Hepatocyte (in vitro differentiated cells): ENCODE measurements at regions not wholly inside any gene's neighbourhood (a gene's known extent, or its start where the extent isn't known, plus 50 kb on each side); places are given as distances from the start of the nearest gene placed in this dataset.

Experiments used
- EZH2 ChIP-seq: fragments of 200-600 bp; sonication (generic); IDR thresholded peaks from 2 replicates; pipeline ENCODE4 v1.6.1; 2016; ENCODE audit warnings: antibody characterized with exemption, mild to moderate bottlenecking, borderline replicate concordance
- EZH2phosphoT487 ChIP-seq: fragments of 200-600 bp; sonication (generic); IDR thresholded peaks from one replicate; pipeline ENCODE4 v1.6.1; 2018; ENCODE audit warnings: antibody characterized with exemption, mild to moderate bottlenecking, low read depth, moderate library complexity; ENCODE audit not compliant: unreplicated experiment, severe bottlenecking
- TF ChIP-seq, protein P1 (sequence below): fragments of 200-600 bp; sonication (generic); IDR thresholded peaks from 2 replicates; pipeline ENCODE4 v1.5.1; 2016; ENCODE audit warnings: antibody characterized with exemption, mild to moderate bottlenecking; ENCODE audit not compliant: poor library complexity

DNA sequence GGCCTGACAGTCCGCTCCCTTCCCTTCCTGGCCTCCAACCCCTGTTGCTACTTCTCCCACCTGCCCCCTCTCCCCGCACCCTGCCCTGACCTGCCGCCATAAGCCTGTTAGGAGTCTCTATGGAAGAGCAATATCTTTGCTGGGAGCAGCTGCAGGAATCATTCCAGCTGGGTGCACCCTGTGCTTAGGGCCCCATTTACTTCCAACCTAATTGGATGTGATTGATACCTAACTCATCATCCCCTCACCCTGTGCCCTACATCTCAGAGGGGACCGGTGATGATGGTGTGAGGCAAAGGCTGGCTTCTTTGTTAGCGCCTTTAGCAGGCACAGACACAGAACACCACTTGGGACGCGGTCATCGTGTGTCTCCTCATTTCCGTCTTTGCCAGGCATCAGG is 80.0 kb upstream of the FAM180A start:
- TF ChIP-seq, protein P1, sequence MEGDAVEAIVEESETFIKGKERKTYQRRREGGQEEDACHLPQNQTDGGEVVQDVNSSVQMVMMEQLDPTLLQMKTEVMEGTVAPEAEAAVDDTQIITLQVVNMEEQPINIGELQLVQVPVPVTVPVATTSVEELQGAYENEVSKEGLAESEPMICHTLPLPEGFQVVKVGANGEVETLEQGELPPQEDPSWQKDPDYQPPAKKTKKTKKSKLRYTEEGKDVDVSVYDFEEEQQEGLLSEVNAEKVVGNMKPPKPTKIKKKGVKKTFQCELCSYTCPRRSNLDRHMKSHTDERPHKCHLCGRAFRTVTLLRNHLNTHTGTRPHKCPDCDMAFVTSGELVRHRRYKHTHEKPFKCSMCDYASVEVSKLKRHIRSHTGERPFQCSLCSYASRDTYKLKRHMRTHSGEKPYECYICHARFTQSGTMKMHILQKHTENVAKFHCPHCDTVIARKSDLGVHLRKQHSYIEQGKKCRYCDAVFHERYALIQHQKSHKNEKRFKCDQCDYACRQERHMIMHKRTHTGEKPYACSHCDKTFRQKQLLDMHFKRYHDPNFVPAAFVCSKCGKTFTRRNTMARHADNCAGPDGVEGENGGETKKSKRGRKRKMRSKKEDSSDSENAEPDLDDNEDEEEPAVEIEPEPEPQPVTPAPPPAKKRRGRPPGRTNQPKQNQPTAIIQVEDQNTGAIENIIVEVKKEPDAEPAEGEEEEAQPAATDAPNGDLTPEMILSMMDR: no peak
- TF ChIP-seq EZH2 (no peak), EZH2phosphoT487 (no peak)
